22Rv1 (cell line): ENCODE measurements at regions not wholly inside any gene's neighbourhood (a gene's known extent, or its start where the extent isn't known, plus 50 kb on each side); places are given as distances from the start of the nearest gene placed in this dataset.

Source experiments
- H3K27ac ChIP-seq: fragments of 450-650 bp; 2 replicates; pipeline ENCODE4 v1.5.1; 2017
- CTCF ChIP-seq: fragments of 450-650 bp; IDR thresholded peaks from 2 replicates; pipeline ENCODE4 v1.5.1; 2017; ENCODE audit warnings: mild to moderate bottlenecking
- ZFX ChIP-seq: fragments of 450-650 bp; IDR thresholded peaks from 2 replicates; pipeline ENCODE4 v1.6.1; 2017; ENCODE audit warnings: antibody characterized with exemption, borderline replicate concordance

- H3K27ac ChIP-seq: no peak overlapping the region
- TF ChIP-seq ZFX (no peak), CTCF (no peak)
Measured at GRCh38 chr4:154044108-154044531, 255.2 kb upstream of the SFRP2 start.

GRCh38 chr4:154041640-154042039 is 252.8 kb upstream of the SFRP2 start:
- TF ChIP-seq ZFX (no peak), CTCF (no peak)
- no peak overlapping the region for H3K27ac ChIP-seq

GRCh38 chr4:154039435-154040343 is 250.8 kb upstream of the SFRP2 start:
- TF ChIP-seq CTCF (no peak), ZFX (no peak)
- no peak overlapping the region for H3K27ac ChIP-seq

- H3K27ac ChIP-seq: no peak overlapping the region
- no peak for TF ChIP-seq CTCF
- no peak for TF ChIP-seq ZFX
Measured at GRCh38 chr4:154036856-154037255, 248.0 kb upstream of the SFRP2 start.

DNA sequence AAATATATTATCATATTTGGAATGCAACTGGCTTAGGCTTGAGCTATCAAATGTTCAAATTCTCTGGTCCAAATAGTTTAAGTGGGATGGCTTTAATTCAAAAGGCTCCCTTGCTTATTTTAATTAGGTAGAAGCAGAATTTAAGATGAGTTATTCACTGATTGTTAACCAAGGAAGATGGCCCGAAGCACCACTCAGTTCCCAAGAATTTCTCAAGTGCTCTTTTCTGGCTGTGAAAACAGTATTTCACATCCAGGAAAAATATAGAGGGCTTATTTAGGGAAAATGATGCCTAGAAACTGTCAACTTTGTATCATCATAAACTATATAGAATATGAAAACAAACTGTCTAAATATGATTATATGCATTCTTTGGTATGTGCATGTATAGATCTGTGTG is 246.5 kb upstream of the SFRP2 start:
- TF ChIP-seq CTCF (no peak), ZFX (no peak)
- H3K27ac ChIP-seq: no peak overlapping the region

DNA sequence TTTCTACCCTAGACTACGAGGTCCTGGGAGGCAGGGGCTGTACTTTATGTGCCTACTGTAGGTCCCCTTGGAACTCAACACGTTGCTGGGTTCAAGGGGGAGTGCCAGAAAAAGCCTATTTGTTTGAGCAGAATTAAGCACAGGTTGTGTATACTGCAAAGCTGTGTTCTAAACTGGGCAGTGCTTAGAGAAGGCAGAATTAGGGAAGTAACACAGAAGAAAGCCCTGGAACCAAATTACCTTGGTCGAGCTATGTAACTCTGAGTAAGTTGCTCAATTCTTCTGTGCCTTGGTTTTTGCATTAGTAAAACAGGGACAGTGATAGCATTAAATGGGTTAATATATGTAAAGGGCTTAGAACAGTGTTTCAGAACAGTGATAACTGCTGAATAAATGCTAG is 245.0 kb upstream of the SFRP2 start:
- TF ChIP-seq CTCF (no peak), ZFX (no peak)
- no peak overlapping the region for H3K27ac ChIP-seq

DNA sequence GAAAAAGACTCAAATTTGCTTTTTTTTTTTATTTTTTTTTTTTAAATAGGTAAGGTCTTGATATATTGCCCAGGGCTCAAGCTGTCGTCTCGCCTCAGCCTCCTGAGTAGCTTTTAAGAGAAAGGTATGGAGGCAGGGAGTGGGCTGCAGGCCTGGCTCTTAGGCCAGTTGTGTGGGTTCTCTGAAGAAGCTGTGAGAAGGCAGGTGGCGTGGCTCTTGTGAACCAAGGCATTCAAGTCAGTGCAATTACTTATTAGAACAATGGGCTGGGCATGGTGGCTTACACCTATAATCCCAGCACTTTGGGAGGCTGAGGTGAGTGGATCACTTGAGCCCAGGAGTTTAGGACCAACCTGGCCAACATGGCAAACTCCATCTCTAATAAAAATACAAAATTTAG is 244.0 kb upstream of the SFRP2 start:
- no peak overlapping the region for H3K27ac ChIP-seq
- TF ChIP-seq ZFX: no peak

GRCh38 chr4:154030746-154031145 is 241.9 kb upstream of the SFRP2 start:
- TF ChIP-seq ZFX (no peak), CTCF (no peak)
- no peak overlapping the region for H3K27ac ChIP-seq
